ENCODE measurements at regions not wholly inside any gene's neighbourhood (a gene's known extent, or its start where the extent isn't known, plus 50 kb on each side); places are given as distances from the start of the nearest gene placed in this dataset.

DNA sequence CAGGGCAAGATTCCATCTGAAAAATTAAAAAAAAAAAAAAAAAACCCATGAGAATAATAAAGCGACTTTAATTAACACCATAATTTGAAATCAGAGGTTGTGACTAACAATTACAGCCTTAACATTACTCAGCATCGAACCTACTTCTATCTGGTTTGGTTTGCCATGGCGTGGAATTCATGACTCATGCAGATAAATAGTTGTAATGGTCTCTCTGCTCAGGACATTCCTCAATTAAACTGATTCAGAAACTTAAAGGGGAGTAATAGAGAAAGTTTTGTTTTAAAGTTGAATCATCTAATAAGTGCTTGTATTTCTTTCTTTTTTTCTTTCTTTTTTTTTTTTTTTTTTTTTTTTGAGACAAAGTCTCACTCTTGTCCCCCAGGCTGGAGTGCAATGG lies 135.5 kb downstream of the SPATA31D1 start:
- no peaks in the 10 kb centered on the region for H3K36me3 ChIP-seq (ENCODE audit: insufficient read depth, low read length)
- no peak overlapping the region for H3K4me2 ChIP-seq (ENCODE audit: insufficient read depth, low read length)
- H4K20me1 ChIP-seq (ENCODE audit: insufficient read depth, low read length): no peaks in the 10 kb centered on the region
- no peaks in the 10 kb centered on the region for H3K79me2 ChIP-seq (ENCODE audit: insufficient read depth, low read length)
- no peak overlapping the region for H2AFZ ChIP-seq (ENCODE audit: low read depth, low read length)
- ATAC-seq (ENCODE audit: insufficient read depth, low read depth): no peak
- H3K9me3 ChIP-seq (ENCODE audit: insufficient read depth, low read length, severe bottlenecking): no peaks in the 10 kb centered on the region
- TF ChIP-seq, protein P1, sequence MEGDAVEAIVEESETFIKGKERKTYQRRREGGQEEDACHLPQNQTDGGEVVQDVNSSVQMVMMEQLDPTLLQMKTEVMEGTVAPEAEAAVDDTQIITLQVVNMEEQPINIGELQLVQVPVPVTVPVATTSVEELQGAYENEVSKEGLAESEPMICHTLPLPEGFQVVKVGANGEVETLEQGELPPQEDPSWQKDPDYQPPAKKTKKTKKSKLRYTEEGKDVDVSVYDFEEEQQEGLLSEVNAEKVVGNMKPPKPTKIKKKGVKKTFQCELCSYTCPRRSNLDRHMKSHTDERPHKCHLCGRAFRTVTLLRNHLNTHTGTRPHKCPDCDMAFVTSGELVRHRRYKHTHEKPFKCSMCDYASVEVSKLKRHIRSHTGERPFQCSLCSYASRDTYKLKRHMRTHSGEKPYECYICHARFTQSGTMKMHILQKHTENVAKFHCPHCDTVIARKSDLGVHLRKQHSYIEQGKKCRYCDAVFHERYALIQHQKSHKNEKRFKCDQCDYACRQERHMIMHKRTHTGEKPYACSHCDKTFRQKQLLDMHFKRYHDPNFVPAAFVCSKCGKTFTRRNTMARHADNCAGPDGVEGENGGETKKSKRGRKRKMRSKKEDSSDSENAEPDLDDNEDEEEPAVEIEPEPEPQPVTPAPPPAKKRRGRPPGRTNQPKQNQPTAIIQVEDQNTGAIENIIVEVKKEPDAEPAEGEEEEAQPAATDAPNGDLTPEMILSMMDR (IDR thresholded peaks at IDR 0.05; ENCODE audit: borderline replicate concordance, extremely low read depth, low read length, poor library complexity, severe bottlenecking): no peak
- TF ChIP-seq EZH2 (IDR thresholded peaks at IDR 0.05; ENCODE audit: borderline replicate concordance, low read depth, low read length, severe bottlenecking): no peak
- no peaks in the 10 kb centered on the region for H3K4me1 ChIP-seq (ENCODE audit: insufficient read depth, low read length)
- H3K4me3 ChIP-seq (ENCODE audit: low read depth in 1 of 2, low read length in 2 of 2): no peak overlapping the region
- DNase-seq: no peak
- no peak overlapping the region for H3K9ac ChIP-seq (ENCODE audit: low read depth, low read length)
- no peaks in the 10 kb centered on the region for H3K27me3 ChIP-seq (ENCODE audit: insufficient read depth, low read length, poor library complexity)
- H3K27ac ChIP-seq (ENCODE audit: low read length): no peak overlapping the region

DNA sequence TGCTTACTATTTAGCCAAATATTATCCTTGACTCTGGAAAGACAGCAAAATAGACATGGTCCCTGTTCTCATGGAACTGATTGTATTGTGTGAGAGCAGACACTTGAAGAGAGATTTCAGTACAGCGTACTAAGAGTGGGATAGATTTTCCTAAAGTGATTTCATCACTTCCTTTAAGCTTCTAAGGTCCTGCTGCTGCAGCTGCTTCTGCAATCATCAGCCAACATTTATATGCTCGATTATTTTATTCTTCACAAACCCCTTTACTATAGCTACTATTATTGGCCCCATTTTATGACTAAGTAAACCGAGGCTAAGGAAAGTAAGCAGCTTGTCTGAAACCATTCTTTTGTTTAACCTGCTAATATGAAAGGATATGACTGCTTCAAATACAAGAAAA lies 137.7 kb downstream of the SPATA31D1 start:
- H3K4me2 ChIP-seq (ENCODE audit: insufficient read depth, low read length): no peak overlapping the region
- H3K9ac ChIP-seq (ENCODE audit: low read depth, low read length): no peak overlapping the region
- H3K79me2 ChIP-seq (ENCODE audit: insufficient read depth, low read length): no peaks in the 10 kb centered on the region
- no peaks in the 10 kb centered on the region for H4K20me1 ChIP-seq (ENCODE audit: insufficient read depth, low read length)
- H3K36me3 ChIP-seq (ENCODE audit: insufficient read depth, low read length): no peaks in the 10 kb centered on the region
- TF ChIP-seq, protein P1 (IDR thresholded peaks at IDR 0.05; ENCODE audit: borderline replicate concordance, extremely low read depth, low read length, poor library complexity, severe bottlenecking): no peak
- no peak for TF ChIP-seq EZH2 (IDR thresholded peaks at IDR 0.05; ENCODE audit: borderline replicate concordance, low read depth, low read length, severe bottlenecking)
- DNase-seq (no peak), ATAC-seq (ENCODE audit: insufficient read depth, low read depth) (no peak)
- no peaks in the 10 kb centered on the region for H3K27me3 ChIP-seq (ENCODE audit: insufficient read depth, low read length, poor library complexity)
- no peaks in the 10 kb centered on the region for H3K9me3 ChIP-seq (ENCODE audit: insufficient read depth, low read length, severe bottlenecking)
- H2AFZ ChIP-seq (ENCODE audit: low read depth, low read length): no peak overlapping the region
- H3K4me3 ChIP-seq (ENCODE audit: low read depth in 1 of 2, low read length in 2 of 2): no peak overlapping the region
- no peak overlapping the region for H3K27ac ChIP-seq (ENCODE audit: low read length)
- H3K4me1 ChIP-seq (ENCODE audit: insufficient read depth, low read length): no peaks in the 10 kb centered on the region

DNA sequence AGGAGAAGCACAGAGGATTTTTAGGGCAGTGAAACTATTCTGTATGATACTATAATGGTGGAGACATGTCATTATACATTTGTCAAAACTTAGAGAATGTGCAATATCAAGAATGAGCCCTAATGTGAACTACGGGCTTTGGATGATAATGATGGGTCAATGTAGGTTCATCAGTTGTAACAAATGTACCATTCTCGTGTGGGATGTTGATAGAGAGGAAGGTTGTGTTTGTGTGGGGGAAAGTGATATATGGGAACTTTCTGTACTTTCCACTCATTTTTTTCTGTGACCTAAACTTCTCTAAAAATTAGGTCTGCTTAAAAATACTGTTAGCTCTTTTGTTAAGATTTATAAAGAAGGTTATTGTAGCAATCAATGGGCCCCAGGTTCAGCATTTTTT lies 138.9 kb downstream of the SPATA31D1 start:
- Histone ChIP-seq H3K79me2 (ENCODE audit: insufficient read depth, low read length) (no peaks in the 10 kb centered on the region), H3K4me2 (ENCODE audit: insufficient read depth, low read length) (no peak overlapping the region), H3K4me1 (ENCODE audit: insufficient read depth, low read length) (no peaks in the 10 kb centered on the region), H3K27me3 (ENCODE audit: insufficient read depth, low read length, poor library complexity) (no peaks in the 10 kb centered on the region), H4K20me1 (ENCODE audit: insufficient read depth, low read length) (no peaks in the 10 kb centered on the region), H3K9me3 (ENCODE audit: insufficient read depth, low read length, severe bottlenecking) (no peaks in the 10 kb centered on the region), H3K36me3 (ENCODE audit: insufficient read depth, low read length) (no peaks in the 10 kb centered on the region), H3K27ac (ENCODE audit: low read length) (no peak overlapping the region), H2AFZ (ENCODE audit: low read depth, low read length) (no peak overlapping the region), H3K9ac (ENCODE audit: low read depth, low read length) (no peak overlapping the region), H3K4me3 (ENCODE audit: low read depth in 1 of 2, low read length in 2 of 2) (no peak overlapping the region)
- ATAC-seq (ENCODE audit: insufficient read depth, low read depth) (no peak), DNase-seq (no peak)
- no peak for TF ChIP-seq EZH2 (IDR thresholded peaks at IDR 0.05; ENCODE audit: borderline replicate concordance, low read depth, low read length, severe bottlenecking)
- TF ChIP-seq, protein P1 (IDR thresholded peaks at IDR 0.05; ENCODE audit: borderline replicate concordance, extremely low read depth, low read length, poor library complexity, severe bottlenecking): no peak
